HG02943 (cell line): ENCODE measurements at regions not wholly inside any gene's neighbourhood (a gene's known extent, or its start where the extent isn't known, plus 50 kb on each side); places are given as distances from the start of the nearest gene placed in this dataset.

Experiments
- ATAC-seq: cut with Tn5 transposase; IDR thresholded peaks from one replicate; pipeline ENCODE4 v1.9.1; 2021; ENCODE audit warnings: mild to moderate bottlenecking, low read depth, moderate library complexity; ENCODE audit not compliant: unreplicated experiment

- ATAC-seq = no peak
These were observed 223.2 kb downstream of the PRL start for GRCh38 chr6:22073516-22074198.

- ATAC-seq = no peak
These were observed 218.5 kb downstream of the PRL start for GRCh38 chr6:22078288-22078687.

GRCh38 chr6:22078802-22079545 is 217.9 kb downstream of the PRL start:
- ATAC-seq = no peak

- ATAC-seq = no peak
These were observed 217.1 kb downstream of the PRL start for GRCh38 chr6:22079783-22080182.

- ATAC-seq = no peak
These were observed 215.1 kb downstream of the PRL start for GRCh38 chr6:22081709-22082108.

- no peak for ATAC-seq
These were observed 214.6 kb downstream of the PRL start for GRCh38 chr6:22082218-22082617.

- no peak for ATAC-seq
These were observed 213.7 kb downstream of the PRL start for GRCh38 chr6:22083119-22083518.

- ATAC-seq = no peak
These were observed 208.7 kb downstream of the PRL start for GRCh38 chr6:22087960-22088706.

- ATAC-seq = no peak
These were observed 205.3 kb downstream of the PRL start for GRCh38 chr6:22091424-22091948.

GRCh38 chr6:22095836-22096235 is 201.0 kb downstream of the PRL start:
- ATAC-seq = no peak

- no peak for ATAC-seq
These were observed 198.2 kb downstream of the PRL start for GRCh38 chr6:22098601-22099031.

GRCh38 chr6:22099231-22099630 is 197.6 kb downstream of the PRL start:
- ATAC-seq = no peak

GRCh38 chr6:22099923-22100322 is 196.9 kb downstream of the PRL start:
- ATAC-seq = no peak

GRCh38 chr6:22101163-22101562 is 195.7 kb downstream of the PRL start:
- no peak for ATAC-seq

- peak; percentile 60 for ATAC-seq
These were observed 194.2 kb downstream of the PRL start for GRCh38 chr6:22102671-22103070.

- ATAC-seq = no peak
These were observed 190.4 kb downstream of the PRL start for GRCh38 chr6:22106451-22106850.

GRCh38 chr6:22106961-22107360 is 189.9 kb downstream of the PRL start:
- no peak for ATAC-seq

GRCh38 chr6:22108199-22108598 is 188.6 kb downstream of the PRL start:
- no peak for ATAC-seq

- no peak for ATAC-seq
These were observed 186.8 kb downstream of the PRL start for GRCh38 chr6:22110061-22110460.

GRCh38 chr6:22112461-22112860 is 184.4 kb downstream of the PRL start:
- ATAC-seq = no peak
